Glomerular visceral epithelial cell (primary cell): ENCODE measurements at regions not wholly inside any gene's neighbourhood (a gene's known extent, or its start where the extent isn't known, plus 50 kb on each side); places are given as distances from the start of the nearest gene placed in this dataset.
"Not testable (repeated sequence)": the region's sequence is repeated elsewhere in the genome, so short reads cannot be mapped to it uniquely, and the experiment has no call there.

Experiments
- DNase-seq: peaks from one replicate; pipeline ENCODE4 v3.0.0-alpha.2; 2016; ENCODE audit errors: extremely low spot score

GRCh38 chr6:43999628-44000027 lies 127.6 kb downstream of the MRPL14 start:
- no peak for DNase-seq

- not testable (repeated sequence) for DNase-seq
These were observed 128.5 kb downstream of the MRPL14 start for GRCh38 chr6:43998592-43999243.

- not testable (repeated sequence) for DNase-seq
These were observed 129.2 kb downstream of the MRPL14 start for GRCh38 chr6:43997990-43998585.

- no peak for DNase-seq
These were observed 129.9 kb downstream of the MRPL14 start for GRCh38 chr6:43997345-43997677.

- DNase-seq: no peak
These were observed 130.5 kb downstream of the MRPL14 start for GRCh38 chr6:43996618-43997344.

- no peak for DNase-seq
These were observed 132.1 kb downstream of the MRPL14 start for GRCh38 chr6:43995137-43995536.

GRCh38 chr6:43993881-43994523 lies 133.2 kb downstream of the MRPL14 start:
- no peak for DNase-seq

GRCh38 chr6:43992783-43993644 lies 134.2 kb downstream of the MRPL14 start:
- peak; percentile 54 for DNase-seq

GRCh38 chr6:43992126-43992663 lies 135.1 kb downstream of the MRPL14 start:
- no peak for DNase-seq

GRCh38 chr6:43990627-43991619 lies 136.3 kb downstream of the MRPL14 start:
- DNase-seq: peak; percentile 98

GRCh38 chr6:43990275-43990626 lies 137.0 kb downstream of the MRPL14 start:
- DNase-seq: peak; percentile 51

GRCh38 chr6:43989581-43990146 lies 137.6 kb downstream of the MRPL14 start:
- DNase-seq: no peak

GRCh38 chr6:43988801-43989200 lies 138.5 kb downstream of the MRPL14 start:
- DNase-seq: no peak

GRCh38 chr6:43987838-43988439 lies 139.3 kb downstream of the MRPL14 start:
- DNase-seq: no peak

- DNase-seq: no peak
These were observed 141.0 kb downstream of the MRPL14 start for GRCh38 chr6:43986177-43986825.

- DNase-seq: no peak
These were observed 141.9 kb downstream of the MRPL14 start for GRCh38 chr6:43985329-43985728.

GRCh38 chr6:43984442-43985321 lies 142.6 kb downstream of the MRPL14 start:
- no peak for DNase-seq

GRCh38 chr6:43983632-43984031 lies 143.6 kb downstream of the MRPL14 start:
- DNase-seq: no peak
